Amniotic epithelial cell (primary cell): ENCODE measurements at regions not wholly inside any gene's neighbourhood (a gene's known extent, or its start where the extent isn't known, plus 50 kb on each side); places are given as distances from the start of the nearest gene placed in this dataset.

Experiments
- DNase-seq: peaks from one replicate; pipeline ENCODE4 v3.0.0-alpha.2; 2010; ENCODE audit warnings: low read depth

DNA sequence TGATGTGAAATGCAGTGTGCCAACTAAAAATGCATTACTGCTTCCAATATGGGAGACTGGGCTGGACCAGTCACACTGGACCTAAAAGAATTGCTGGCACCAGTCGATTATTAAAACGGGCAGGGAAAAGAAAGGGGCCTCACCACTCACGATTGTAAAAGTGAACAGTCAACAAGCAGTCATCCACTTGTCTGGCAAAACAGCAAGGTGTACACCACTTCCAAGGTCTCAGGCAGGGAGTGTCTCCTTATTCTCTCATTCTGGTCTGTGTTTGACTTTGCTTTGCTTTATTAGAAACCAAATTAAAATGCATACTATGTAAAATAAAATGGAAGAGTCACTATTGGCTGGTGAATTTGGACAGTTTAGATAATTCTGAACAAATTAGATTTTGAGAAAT is 57.8 kb upstream of the TRPM3 start:
- DNase-seq = no peak

DNA sequence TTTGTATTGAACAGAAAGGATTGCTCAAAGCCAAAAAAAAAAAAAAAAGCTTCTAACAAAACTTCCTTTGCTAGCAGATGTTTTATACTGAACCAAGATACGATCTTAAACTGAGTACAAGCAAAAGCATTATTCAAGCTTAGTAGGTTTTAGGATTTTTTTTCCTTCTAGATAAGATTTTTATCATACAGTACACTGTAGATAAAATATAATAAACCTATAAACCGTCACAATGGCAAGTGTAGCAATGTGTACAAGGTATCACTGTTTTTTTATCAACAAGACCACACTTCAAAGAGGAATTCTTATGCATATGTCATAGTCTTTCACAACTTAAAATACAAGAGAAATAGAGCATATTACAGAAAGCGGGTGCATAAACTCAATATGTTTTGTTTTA is 56.5 kb upstream of the TRPM3 start:
- no peak for DNase-seq

DNA sequence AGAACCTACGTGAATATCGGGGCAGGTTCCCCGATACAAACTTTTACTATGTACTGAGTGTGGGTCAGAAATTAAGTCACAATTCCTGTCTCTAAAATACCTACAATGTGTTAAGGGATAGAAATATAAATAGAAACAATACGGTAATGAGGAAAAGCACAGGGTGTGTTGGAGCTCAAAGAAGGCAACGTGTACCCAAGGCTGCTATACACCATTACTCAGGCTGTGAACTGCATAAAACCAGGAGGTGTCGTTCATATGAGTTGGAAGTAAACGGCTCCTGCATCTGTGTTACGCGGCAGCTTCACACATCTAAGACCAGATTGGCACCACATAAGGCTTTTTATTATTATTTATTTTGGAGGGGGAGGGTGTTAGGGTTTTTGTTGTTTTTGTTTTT is 50.1 kb upstream of the TRPM3 start:
- no peak for DNase-seq
